HepG2 (cell line): ENCODE measurements at regions not wholly inside any gene's neighbourhood (a gene's known extent, or its start where the extent isn't known, plus 50 kb on each side); places are given as distances from the start of the nearest gene placed in this dataset.

ENCODE experiments used
- ATAC-seq: fragments of 200-7000 bp; cut with Tn5 transposase; 3 replicates; pipeline ENCODE4 v1.9.1; 2020; ENCODE audit warnings: mild to moderate bottlenecking, moderate library complexity
- BruUV-seq: library from RNA; stranded (reverse); fragments of 400-500 nt; replicated peaks from 2 replicates; lab custom pipeline; 2021; lab: Mats Ljungman, UMichigan
- CTCF ChIA-PET: fragments of 300-600 bp; formaldehyde crosslinking; extraction: SDS; loops from one replicate; lab custom pipeline; 2021; ENCODE audit warnings: low total read pairs, inconsistent platforms, low intra/inter-chr PET ratio; lab: Yijun Ruan, JAX
- POLR2A ChIA-PET: fragments of 350-600 bp; sonication (Branson Sonifier 250); formaldehyde crosslinking; loops from one replicate; lab custom pipeline; 2020; ENCODE audit warnings: antibody characterized with exemption, inconsistent platforms; lab: Yijun Ruan, JAX
- DNase-seq: peaks from one replicate; pipeline ENCODE4 v3.0.0-alpha.2; 2015; ENCODE audit warnings: low spot score
- FAIRE-seq: peaks from 3 replicates; lab custom pipeline; 2011; peaks lifted over from hg19 to GRCh38; lab: Jason Lieb, UNC
- H2AFZ ChIP-seq: one replicate; pipeline ENCODE4 v1.6.1; 2011; ENCODE audit warnings: low read length, inconsistent platforms
- H3K27ac ChIP-seq: fragments of 300-600 bp; 3 replicates; pipeline ENCODE4 v1.8.0; 2011; ENCODE audit warnings: mixed run types, mild to moderate bottlenecking, mixed read lengths, low read length, inconsistent platforms; ENCODE audit not compliant: insufficient read depth; ENCODE audit errors: extremely low read length
- H3K27me3 ChIP-seq, 2 experiments: fragments of 200-600 bp in 1 of 2; 2 replicates in 1 of 2; 3 replicates in 1 of 2; pipeline versions ENCODE4 v1.6.0 to v1.8.0; 2011; ENCODE audit warnings: low read length in 2 of 2, mild to moderate bottlenecking in 2 of 2, moderate library complexity in 2 of 2, inconsistent platforms in 1 of 2; ENCODE audit not compliant: insufficient read depth in 2 of 2, control insufficient read depth in 1 of 2
- H3K36me3 ChIP-seq, 2 experiments: fragments of 200-600 bp in 1 of 2; replicated peaks in 1 of 2; 2 replicates in 1 of 2; 3 replicates in 1 of 2; pipeline versions ENCODE4 v1.5.1 to v1.8.0; 2011; ENCODE audit warnings: low read length in 2 of 2, inconsistent platforms in 1 of 2; ENCODE audit not compliant: insufficient read depth in 2 of 2, control insufficient read depth in 1 of 2
- H3K4me1 ChIP-seq: 2 replicates; pipeline ENCODE4 v1.5.1; 2012; ENCODE audit warnings: low read length, inconsistent platforms; ENCODE audit not compliant: insufficient read depth
- H3K4me2 ChIP-seq: 2 replicates; pipeline ENCODE4 v1.6.0; 2011; ENCODE audit warnings: low read depth, low read length, inconsistent platforms
- H3K4me3 ChIP-seq, 3 experiments: fragments of 200-600 bp in 1 of 3; sonication (generic), shearing (Covaris generic) in 1 of 3; replicated peaks in 1 of 3; 2 replicates each; pipeline ENCODE4 v1.5.1; 2011 to 2016; ENCODE audit warnings: low read length in 3 of 3, inconsistent platforms in 2 of 3, low read depth in 2 of 3, mild to moderate bottlenecking in 2 of 3, control low read depth in 1 of 3, mixed read lengths in 1 of 3; ENCODE audit not compliant: insufficient read depth in 1 of 3
- H3K79me2 ChIP-seq: one replicate; pipeline ENCODE4 v1.6.1; 2011; ENCODE audit warnings: low read length, inconsistent platforms; ENCODE audit not compliant: insufficient read depth
- H3K9ac ChIP-seq: 2 replicates; pipeline ENCODE4 v1.6.0; 2011; ENCODE audit warnings: mild to moderate bottlenecking, low read depth, low read length, inconsistent platforms; ENCODE audit not compliant: insufficient read depth
- H3K9me3 ChIP-seq: 2 replicates; pipeline ENCODE4 v1.5.1; 2012; ENCODE audit warnings: mild to moderate bottlenecking, low read length
- H4K20me1 ChIP-seq: 2 replicates; pipeline ENCODE4 v1.6.0; 2011; ENCODE audit warnings: inconsistent platforms, mild to moderate bottlenecking, low read length, moderate library complexity; ENCODE audit not compliant: insufficient read depth
- BCL6 ChIP-seq: IDR thresholded peaks from 2 replicates; pipeline ENCODE4 v1.6.1; 2016; ENCODE audit warnings: missing genetic modification reagents, missing compliant biosample characterization
- CHCHD3 ChIP-seq: sonication (generic); formaldehyde crosslinking; IDR thresholded peaks from 2 replicates; pipeline ENCODE4 v1.8.0; 2022; ENCODE audit warnings: mild to moderate bottlenecking, missing genetic modification reagents, moderate library complexity
- CSRNP1 ChIP-seq: sonication (generic); formaldehyde crosslinking; IDR thresholded peaks from 2 replicates; pipeline ENCODE4 v1.8.1; 2023; ENCODE audit warnings: mild to moderate bottlenecking, missing genetic modification reagents
- E2F1 ChIP-seq: sonication (generic); formaldehyde crosslinking; IDR thresholded peaks from 2 replicates; pipeline ENCODE4 v1.5.0; 2020; ENCODE audit warnings: missing genetic modification reagents
- FLYWCH1 ChIP-seq: sonication (generic); formaldehyde crosslinking; IDR thresholded peaks from 2 replicates; pipeline ENCODE4 v1.8.1; 2023; ENCODE audit warnings: mild to moderate bottlenecking, missing genetic modification reagents
- HMGA1 ChIP-seq: sonication (generic); formaldehyde crosslinking; conservative IDR thresholded peaks from 2 replicates; pipeline ENCODE4 v1.4.0; 2020; ENCODE audit warnings: missing genetic modification reagents
- MED13 ChIP-seq: sonication (generic); formaldehyde crosslinking; IDR thresholded peaks from 2 replicates; pipeline ENCODE4 v1.5.0; 2020; ENCODE audit warnings: missing genetic modification reagents
- NONO ChIP-seq, 2 experiments: fragments of 450-650 bp in 1 of 2; sonication (generic) in 1 of 2; formaldehyde crosslinking in 1 of 2; IDR thresholded peaks in 1 of 2; conservative IDR thresholded peaks in 1 of 2; 2 replicates each; pipeline versions ENCODE4 v1.6.1 to v1.8.0; 2017 to 2022; ENCODE audit warnings: mild to moderate bottlenecking in 1 of 2, missing genetic modification reagents in 1 of 2, moderate library complexity in 1 of 2
- NPAS2 ChIP-seq: sonication (generic); formaldehyde crosslinking; IDR thresholded peaks from 2 replicates; pipeline ENCODE4 v1.8.0; 2022; ENCODE audit warnings: mild to moderate bottlenecking, missing genetic modification reagents, borderline replicate concordance
- RARA ChIP-seq: IDR thresholded peaks from 2 replicates; pipeline ENCODE4 v1.6.1; 2016; ENCODE audit warnings: missing genetic modification reagents, missing compliant biosample characterization
- RBM22 ChIP-seq: fragments of 200-400 bp; formaldehyde crosslinking; optimal IDR thresholded peaks from 2 replicates; pipeline ENCODE3; 2017; ENCODE audit warnings: mild to moderate bottlenecking, low read length, moderate library complexity
- SIN3A ChIP-seq: IDR thresholded peaks from 2 replicates; pipeline ENCODE4 v1.6.1; 2011; ENCODE audit warnings: low read depth, mild to moderate bottlenecking, control low read depth, low read length, borderline replicate concordance
- SRF ChIP-seq: IDR thresholded peaks from 2 replicates; pipeline ENCODE4 v1.6.1; 2011; ENCODE audit warnings: mild to moderate bottlenecking, low read depth, low read length, moderate library complexity
- SRSF1 ChIP-seq: fragments of 200-400 bp; formaldehyde crosslinking; optimal IDR thresholded peaks from 2 replicates; pipeline ENCODE3; 2017; ENCODE audit warnings: mild to moderate bottlenecking, low read depth, low read length, moderate library complexity
- TSC22D2 ChIP-seq: sonication (generic); formaldehyde crosslinking; IDR thresholded peaks from 2 replicates; pipeline ENCODE4 v1.5.1; 2020; ENCODE audit warnings: missing genetic modification reagents, mild to moderate bottlenecking, borderline replicate concordance
- ZBTB42 ChIP-seq: sonication (generic); formaldehyde crosslinking; IDR thresholded peaks from 2 replicates; pipeline ENCODE4 v1.5.0; 2020; ENCODE audit warnings: mild to moderate bottlenecking, missing genetic modification reagents
- ZNF12 ChIP-seq: sonication (generic); formaldehyde crosslinking; IDR thresholded peaks from 2 replicates; pipeline ENCODE4 v1.5.0; 2020; ENCODE audit warnings: missing genetic modification reagents
- ZNF557 ChIP-seq: sonication (generic); formaldehyde crosslinking; IDR thresholded peaks from 2 replicates; pipeline ENCODE4 v1.4.0; 2020; ENCODE audit warnings: missing genetic modification reagents
- ZNF597 ChIP-seq: sonication (generic); formaldehyde crosslinking; IDR thresholded peaks from 2 replicates; pipeline ENCODE4 v1.5.0; 2020; ENCODE audit warnings: missing genetic modification reagents
- ZNF839 ChIP-seq: sonication (generic); formaldehyde crosslinking; IDR thresholded peaks from 2 replicates; pipeline ENCODE4 v1.4.0; 2020; ENCODE audit warnings: missing genetic modification reagents, mild to moderate bottlenecking, borderline replicate concordance
- WGBS: methylation state at CpG from one replicate; pipeline ENCODE4 v1.1.6; 2017; ENCODE audit warnings: low lambda C conversion rate; 5-methylcytosine and 5-hydroxymethylcytosine counted together
- in situ Hi-C: cut with HindIII; loops from 2 replicates; pipeline ENCODE4 v1.10.0; 2017; ENCODE audit warnings: low pct_unique_long_range_greater_than_20kb; ENCODE audit not compliant: extremely low pct_ligation_motif_present
- intact Hi-C: fragments of 100-400 bp; cut with micrococcal nuclease; formaldehyde crosslinking; loops from one replicate; pipeline ENCODE4 v1.10.0; 2022; ENCODE audit not compliant: unreplicated experiment

DNA sequence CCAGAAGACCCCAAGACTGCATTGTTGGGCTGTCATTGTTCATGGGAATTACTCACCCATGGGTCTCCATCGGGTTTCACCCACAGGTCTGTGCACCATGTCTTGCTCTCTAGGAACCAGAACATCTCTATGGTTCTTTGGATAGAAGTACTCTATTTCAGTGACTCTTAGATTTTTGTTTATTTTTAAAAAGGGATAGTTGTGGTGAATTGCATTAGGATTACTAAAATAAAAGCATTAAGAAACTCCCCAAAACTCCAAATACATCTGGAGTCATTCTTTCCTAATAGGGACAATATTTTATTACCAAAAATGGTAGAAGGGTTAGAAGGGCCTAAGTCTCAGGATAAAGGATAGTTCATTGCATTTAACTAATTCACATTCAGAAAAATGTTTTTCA, 166.9 kb upstream of the TNFAIP3 start (continued):
- TF ChIP-seq RBM22, result no peak
- TF ChIP-seq CSRNP1 (CRISPR knock-in tag), result no peak
- no peak for TF ChIP-seq ZNF839 (CRISPR knock-in tag)

DNA sequence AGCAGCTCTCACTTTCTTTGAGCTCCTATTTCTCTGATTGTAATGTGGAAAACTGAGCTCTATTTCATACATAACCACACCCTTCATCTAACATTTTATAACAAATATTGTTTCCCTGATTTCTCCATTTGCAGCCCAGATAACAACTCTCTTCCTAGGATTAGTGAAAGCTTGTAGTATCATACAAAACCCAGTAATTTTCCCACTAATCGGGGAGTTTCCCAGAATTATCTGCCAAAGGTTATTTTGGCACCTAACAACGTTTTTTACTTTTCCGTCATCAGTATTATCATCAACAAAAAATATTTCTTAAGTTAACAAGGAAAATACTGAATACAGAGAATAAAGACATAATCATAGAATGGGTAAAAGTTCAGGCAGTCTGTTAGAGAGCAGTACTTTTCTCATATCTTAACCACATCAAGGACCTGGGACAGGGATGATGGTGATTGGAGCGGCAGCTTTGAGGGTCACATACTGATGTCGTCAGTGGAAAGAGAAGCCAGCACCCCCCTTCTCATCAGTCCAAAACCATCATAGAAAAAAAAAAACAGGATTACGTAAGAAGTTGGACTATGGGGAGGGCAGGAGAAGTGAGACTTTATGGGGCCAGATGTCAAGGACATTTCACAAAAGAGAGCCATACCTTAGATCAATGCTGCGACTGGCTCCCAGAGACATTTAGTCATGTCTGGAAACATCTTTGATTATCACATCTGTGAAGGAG, 166.1 kb upstream of the TNFAIP3 start:
- Histone ChIP-seq H3K4me1 (peaks cover 89% of the 10 kb centered on the region), H3K27ac (no peak overlapping the region), H3K27me3 (no peaks in the 10 kb centered on the region), H3K9me3 (no peaks in the 10 kb centered on the region), H3K4me3 (no peak overlapping the region), H3K36me3 (no peaks in the 10 kb centered on the region), H4K20me1 (no peaks in the 10 kb centered on the region), H3K9ac (no peak overlapping the region), H2AFZ (no peak overlapping the region), H3K4me2 (no peak overlapping the region), H3K79me2 (no peaks in the 10 kb centered on the region)
- intact Hi-C loops, result loop anchor here (10.0 kb wide), 1 partner anchor 346 kb away; no protein-coding TSS in a partner anchor
- no TSS peak for BruUV-seq
- ATAC-seq (no peak), DNase-seq (peak; percentile 53), FAIRE-seq (peak; percentile 44)
- POLR2A ChIA-PET, result no interaction called here
- in situ Hi-C loops, result loop anchor here (10.0 kb wide), 1 partner anchor 404 kb away; the partner anchor contains the start of gene PERP
- 46% methylated on average over 7 of the region's 7 CpGs for WGBS
- CTCF ChIA-PET, result interaction anchor here (1.0 kb wide), 1 partner anchor 306 kb away, joined by 3 read pairs; no protein-coding TSS in a partner anchor
- 0 out of 2 replicates have a peak, but pooled peaks have one; percentile 37 for TF ChIP-seq BCL6 (CRISPR knock-in tag)
- TF ChIP-seq TSC22D2 (CRISPR knock-in tag), result no peak
- no peak for TF ChIP-seq SRF
- TF ChIP-seq ZNF12, result no peak
- no peak for TF ChIP-seq SRSF1
- TF ChIP-seq RARA (CRISPR knock-in tag), result peak; percentile 57; the same call in 1 of the 2 replicates
- TF ChIP-seq SIN3A, result no peak
- TF ChIP-seq NONO (IDR thresholded peaks at IDR 0.05), result no peak
- TF ChIP-seq NONO (CRISPR knock-in tag; conservative IDR thresholded peaks at IDR 0.05), result no peak
- no peak for TF ChIP-seq E2F1 (CRISPR knock-in tag)
- TF ChIP-seq CHCHD3 (CRISPR knock-in tag), result no peak
- 0 out of 2 replicates have a peak, but pooled peaks have one; percentile 64 for TF ChIP-seq ZNF597 (CRISPR knock-in tag)
- TF ChIP-seq FLYWCH1 (CRISPR knock-in tag), result no peak
- TF ChIP-seq NPAS2 (CRISPR knock-in tag), result no peak
- 0 out of 2 replicates have a peak, but pooled peaks have one; percentile 53 for TF ChIP-seq MED13 (CRISPR knock-in tag)
- no peak for TF ChIP-seq ZNF557 (CRISPR knock-in tag)
- no peak for TF ChIP-seq ZBTB42 (CRISPR knock-in tag)
- no peak for TF ChIP-seq HMGA1 (CRISPR knock-in tag)
